MM.1S (cell line): ENCODE measurements at regions not wholly inside any gene's neighbourhood (a gene's known extent, or its start where the extent isn't known, plus 50 kb on each side); places are given as distances from the start of the nearest gene placed in this dataset.

Source experiments
- DNase-seq: peaks from one replicate; pipeline ENCODE4 v3.0.0-alpha.2; 2015
- H2AFZ ChIP-seq: fragments of 300-600 bp; sonication (generic); 2 replicates; pipeline ENCODE4 v1.6.0; 2016; ENCODE audit warnings: antibody characterized with exemption, low read length
- H3F3A ChIP-seq: fragments of 300-600 bp; sonication (generic); 2 replicates; pipeline ENCODE4 v1.6.1; 2016; ENCODE audit warnings: mild to moderate bottlenecking, antibody characterized with exemption, low read length, moderate library complexity, mixed read lengths; ENCODE audit not compliant: insufficient read depth
- H3K27ac ChIP-seq: fragments of 300-600 bp; sonication (generic); 2 replicates; pipeline ENCODE4 v1.5.1; 2016; ENCODE audit warnings: mild to moderate bottlenecking, low read length
- H3K27me3 ChIP-seq: fragments of 300-600 bp; sonication (generic); replicated peaks from 2 replicates; pipeline ENCODE4 v1.6.0; 2016; ENCODE audit warnings: low read length; ENCODE audit not compliant: insufficient read depth
- H3K36me3 ChIP-seq: fragments of 300-600 bp; sonication (generic); replicated peaks from 2 replicates; pipeline ENCODE4 v1.6.1; 2016; ENCODE audit warnings: mild to moderate bottlenecking, low read length, mixed read lengths; ENCODE audit not compliant: insufficient read depth
- H3K4me1 ChIP-seq: fragments of 300-600 bp; sonication (generic); 2 replicates; pipeline ENCODE4 v1.6.1; 2016; ENCODE audit warnings: low read length, mixed read lengths
- H3K4me2 ChIP-seq: fragments of 300-600 bp; sonication (generic); 2 replicates; pipeline ENCODE4 v1.6.0; 2016; ENCODE audit warnings: low read depth, low read length
- H3K4me3 ChIP-seq: fragments of 300-600 bp; sonication (generic); 2 replicates; pipeline ENCODE4 v1.5.1; 2016; ENCODE audit warnings: low read length, mixed read lengths
- H3K79me2 ChIP-seq: fragments of 300-600 bp; sonication (generic); 2 replicates; pipeline ENCODE4 v1.6.1; 2016; ENCODE audit warnings: mixed run types, low read length, mixed read lengths
- H3K9ac ChIP-seq: fragments of 300-600 bp; sonication (generic); 2 replicates; pipeline ENCODE4 v1.6.1; 2016; ENCODE audit warnings: low read length, mixed read lengths
- H3K9me2 ChIP-seq: fragments of 300-600 bp; sonication (generic); replicated peaks from 2 replicates; pipeline ENCODE4 v1.6.1; 2016; ENCODE audit warnings: mild to moderate bottlenecking, low read length, mixed read lengths; ENCODE audit not compliant: insufficient read depth
- H3K9me3 ChIP-seq: fragments of 300-600 bp; sonication (generic); replicated peaks from 2 replicates; pipeline ENCODE4 v1.6.1; 2016; ENCODE audit warnings: mild to moderate bottlenecking, low read length, mixed read lengths; ENCODE audit not compliant: insufficient read depth
- H4K20me1 ChIP-seq: fragments of 300-600 bp; sonication (generic); 2 replicates; pipeline ENCODE4 v1.6.1; 2016; ENCODE audit warnings: mild to moderate bottlenecking, low read length, moderate library complexity, mixed read lengths; ENCODE audit not compliant: insufficient read depth
- CTCF ChIP-seq: fragments of 300-600 bp; sonication (generic); IDR thresholded peaks from 2 replicates; pipeline ENCODE4 v1.5.1; 2016; ENCODE audit warnings: antibody characterized with exemption, low read length, mixed read lengths
- EZH2 ChIP-seq: fragments of 300-600 bp; sonication (generic); optimal IDR thresholded peaks from 2 replicates; pipeline ENCODE3; 2017; ENCODE audit warnings: low read depth, mild to moderate bottlenecking, antibody characterized with exemption, low read length, mixed read lengths
- EZH2phosphoT487 ChIP-seq: fragments of 300-600 bp; sonication (generic); IDR thresholded peaks from 2 replicates; pipeline ENCODE4 v1.6.1; 2018; ENCODE audit warnings: antibody characterized with exemption, low read length

GRCh38 chr6:62923728-62924127, 287.5 kb upstream of the FKBP1C start:
- no peak overlapping the region for H3K9ac ChIP-seq
- H3K27me3 ChIP-seq: no peaks in the 10 kb centered on the region
- no peak for TF ChIP-seq CTCF
- TF ChIP-seq EZH2: no peak
- no peak for TF ChIP-seq EZH2phosphoT487
- H3K27ac ChIP-seq: no peak overlapping the region
- H3K9me3 ChIP-seq: no peaks in the 10 kb centered on the region
- no peaks in the 10 kb centered on the region for H3K4me1 ChIP-seq
- H3K4me2 ChIP-seq: no peak overlapping the region
- no peaks in the 10 kb centered on the region for H4K20me1 ChIP-seq
- H2AFZ ChIP-seq: no peak overlapping the region
- no peak overlapping the region for H3K4me3 ChIP-seq
- no peaks in the 10 kb centered on the region for H3K79me2 ChIP-seq
- no peak for DNase-seq
- no peaks in the 10 kb centered on the region for H3K9me2 ChIP-seq
- no peaks in the 10 kb centered on the region for H3F3A ChIP-seq
- H3K36me3 ChIP-seq: no peaks in the 10 kb centered on the region

- Histone ChIP-seq H3K9me2 (no peaks in the 10 kb centered on the region), H3K4me3 (no peak overlapping the region), H3K9ac (no peak overlapping the region), H3K27ac (no peak overlapping the region), H4K20me1 (no peaks in the 10 kb centered on the region), H2AFZ (no peak overlapping the region), H3K4me1 (no peaks in the 10 kb centered on the region), H3F3A (no peaks in the 10 kb centered on the region), H3K36me3 (no peaks in the 10 kb centered on the region), H3K4me2 (no peak overlapping the region), H3K9me3 (no peaks in the 10 kb centered on the region), H3K79me2 (no peaks in the 10 kb centered on the region), H3K27me3 (no peaks in the 10 kb centered on the region)
- TF ChIP-seq EZH2phosphoT487: no peak
- no peak for TF ChIP-seq EZH2
- no peak for TF ChIP-seq CTCF
- DNase-seq: no peak
These were observed 270.4 kb upstream of the FKBP1C start for GRCh38 chr6:62940848-62941247.

- TF ChIP-seq EZH2phosphoT487 (no peak), EZH2 (no peak), CTCF (no peak)
- no peaks in the 10 kb centered on the region for H3K4me1 ChIP-seq
- no peaks in the 10 kb centered on the region for H3K9me3 ChIP-seq
- no peak overlapping the region for H3K4me3 ChIP-seq
- H3F3A ChIP-seq: no peaks in the 10 kb centered on the region
- H4K20me1 ChIP-seq: no peaks in the 10 kb centered on the region
- H3K4me2 ChIP-seq: no peak overlapping the region
- H3K9ac ChIP-seq: no peak overlapping the region
- no peaks in the 10 kb centered on the region for H3K9me2 ChIP-seq
- H2AFZ ChIP-seq: no peak overlapping the region
- H3K27ac ChIP-seq: no peak overlapping the region
- H3K36me3 ChIP-seq: no peaks in the 10 kb centered on the region
- no peak for DNase-seq
- no peaks in the 10 kb centered on the region for H3K27me3 ChIP-seq
- no peaks in the 10 kb centered on the region for H3K79me2 ChIP-seq
These were observed 269.3 kb upstream of the FKBP1C start for GRCh38 chr6:62942000-62942399.

- Histone ChIP-seq H4K20me1 (no peaks in the 10 kb centered on the region), H3K4me1 (no peaks in the 10 kb centered on the region), H3K9me3 (no peaks in the 10 kb centered on the region), H3K9me2 (no peaks in the 10 kb centered on the region), H3K9ac (no peak overlapping the region), H3K36me3 (no peaks in the 10 kb centered on the region), H3K79me2 (no peaks in the 10 kb centered on the region), H3K27ac (no peak overlapping the region), H3K27me3 (no peaks in the 10 kb centered on the region), H3K4me2 (no peak overlapping the region), H3F3A (no peaks in the 10 kb centered on the region), H2AFZ (no peak overlapping the region), H3K4me3 (no peak overlapping the region)
- DNase-seq: no peak
- TF ChIP-seq EZH2phosphoT487 (no peak), CTCF (no peak)
These were observed 242.4 kb upstream of the FKBP1C start for GRCh38 chr6:62968834-62969233.
